ENCODE measurements at regions not wholly inside any gene's neighbourhood (a gene's known extent, or its start where the extent isn't known, plus 50 kb on each side); places are given as distances from the start of the nearest gene placed in this dataset.

- intact Hi-C loops (cut with micrococcal nuclease) (no loop called here), in situ Hi-C loops (cut with MboI; ENCODE audit: low sequenced_read_pairs) (no loop called here), dilution Hi-C loops (cut with HindIII; ENCODE audit: low sequenced_read_pairs, unreplicated experiment) (no loop called here)
- Histone ChIP-seq H3K9ac (ENCODE audit: low read depth, low read length) (no peak overlapping the region), H2BK20ac (ENCODE audit: low read depth, low read length) (no peak overlapping the region), H3K56ac (ENCODE audit: extremely low read depth, insufficient read depth, low read length) (no peak overlapping the region), H3K4me2 (ENCODE audit: low read depth, low read length) (no peak overlapping the region), H2AK5ac (ENCODE audit: low read depth, low read length) (no peak overlapping the region), H2BK120ac (ENCODE audit: low read depth, low read length) (no peak overlapping the region), H2BK15ac (ENCODE audit: low read depth, low read length) (no peak overlapping the region), H2AFZ (replicated peaks; ENCODE audit: low read length, poor library complexity) (no peak overlapping the region), H3K18ac (ENCODE audit: low read depth, low read length) (no peak overlapping the region), H3K27me3 (ENCODE audit: control insufficient read depth, insufficient read depth, low read length) (peaks cover 20% of the 10 kb centered on the region; the same call in 1 of the 2 replicates), H3K4ac (ENCODE audit: low read depth, low read length) (no peak overlapping the region), H3K14ac (replicated peaks; ENCODE audit: low read depth, low read length) (no peak overlapping the region), H2BK5ac (ENCODE audit: low read depth, low read length, poor library complexity, severe bottlenecking) (no peak overlapping the region), H4K20me1 (ENCODE audit: insufficient read depth, low read length) (no peaks in the 10 kb centered on the region), H3K23ac (ENCODE audit: low read depth, low read length) (no peak overlapping the region), H3K79me1 (ENCODE audit: low read depth in 1 of 2, low read length in 2 of 2) (no peaks in the 10 kb centered on the region), H3K36me3 (ENCODE audit: control insufficient read depth, insufficient read depth, low read length) (no peaks in the 10 kb centered on the region), H3K9me1 (ENCODE audit: insufficient read depth, low read length) (no peaks in the 10 kb centered on the region), H4K8ac (ENCODE audit: low read depth in 2 of 2, low read length in 2 of 2) (no peak overlapping the region), H4K91ac (ENCODE audit: insufficient read depth, low read depth, low read length) (no peak overlapping the region), H4K5ac (ENCODE audit: low read depth, low read length) (no peak overlapping the region), H3K4me1 (ENCODE audit: control insufficient read depth, insufficient read depth, low read length) (no peaks in the 10 kb centered on the region), H3K4me3 (ENCODE audit: insufficient read depth, low read depth, low read length) (no peak overlapping the region), H3K9me3 (ENCODE audit: control insufficient read depth, insufficient read depth, low read length) (no peaks in the 10 kb centered on the region), H3K27ac (ENCODE audit: insufficient read depth, low read length) (no peak overlapping the region), H2AK9ac (replicated peaks; ENCODE audit: low read depth, low read length, poor library complexity) (peak overlapping the region; percentile 20)
- CTCF ChIA-PET: no interaction called here
- POLR2A ChIA-PET (ENCODE audit: unreplicated experiment): no interaction called here
- ATAC-seq (ENCODE audit: low read depth) (no peak), DNase-seq (no peak)
- WGBS, 2 experiments (ENCODE audit: extremely low coverage in 2 of 2, insufficient read length in 1 of 2): no CpG with 5 or more reads among the region's 2 CpGs
- no peak for TF ChIP-seq BHLHE40 (IDR thresholded peaks at IDR 0.05; ENCODE audit: low read depth, low read length)
- TF ChIP-seq ELK1 (IDR thresholded peaks at IDR 0.05; ENCODE audit: borderline replicate concordance, low read depth, low read length): no peak
- TF ChIP-seq MAZ (IDR thresholded peaks at IDR 0.05; ENCODE audit: borderline replicate concordance, low read depth, low read length): no peak
- no peak for TF ChIP-seq CEBPB (IDR thresholded peaks at IDR 0.05; ENCODE audit: low read depth, low read length)
- TF ChIP-seq SMC3 (IDR thresholded peaks at IDR 0.05; ENCODE audit: low read depth, low read length): no peak
- no peak for TF ChIP-seq NFE2L2 (IDR thresholded peaks at IDR 0.05; ENCODE audit: low read depth, low read length)
- TF ChIP-seq MAFK (IDR thresholded peaks at IDR 0.05; ENCODE audit: low read depth, low read length): no peak
- TF ChIP-seq RFX5 (IDR thresholded peaks at IDR 0.05; ENCODE audit: low read depth, low read length): no peak
- TF ChIP-seq USF2 (IDR thresholded peaks at IDR 0.05; ENCODE audit: low read depth, low read length): no peak
- TF ChIP-seq POLR2A (IDR thresholded peaks at IDR 0.05; ENCODE audit: low read depth, low read length): no peak
- no TSS peak for BruUV-seq (replicated peaks)
These were observed 165.6 kb downstream of the TRIM29 start for GRCh38 chr11:119972281-119972680.

Data from IMR-90 (cell line).